HG03565 (cell line): ENCODE measurements at regions not wholly inside any gene's neighbourhood (a gene's known extent, or its start where the extent isn't known, plus 50 kb on each side); places are given as distances from the start of the nearest gene placed in this dataset.

Experiments
- ATAC-seq: cut with Tn5 transposase; IDR thresholded peaks from one replicate; pipeline ENCODE4 v1.9.1; 2021; ENCODE audit warnings: mild to moderate bottlenecking, moderate library complexity; ENCODE audit not compliant: unreplicated experiment

DNA sequence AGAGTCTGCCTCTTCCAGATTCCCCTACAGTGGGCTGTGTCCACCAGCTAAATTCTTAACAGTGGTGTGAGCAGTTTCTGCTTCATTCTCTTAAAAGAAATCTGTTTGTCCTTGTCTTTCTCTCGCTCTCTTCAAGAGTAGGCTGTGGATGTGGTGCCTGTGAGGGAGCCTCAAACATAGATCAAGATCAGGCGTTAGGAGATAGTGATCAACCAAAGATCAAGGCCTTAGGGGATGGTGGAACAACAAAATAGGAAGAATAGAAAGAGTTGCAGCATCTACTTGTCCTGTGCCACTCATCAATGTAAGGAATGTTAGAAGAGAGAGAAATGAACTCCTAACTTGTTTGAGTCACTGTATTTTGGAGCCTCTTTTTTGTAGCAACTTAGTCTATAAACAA, 144.2 kb downstream of the AASDH start:
- ATAC-seq: no peak

DNA sequence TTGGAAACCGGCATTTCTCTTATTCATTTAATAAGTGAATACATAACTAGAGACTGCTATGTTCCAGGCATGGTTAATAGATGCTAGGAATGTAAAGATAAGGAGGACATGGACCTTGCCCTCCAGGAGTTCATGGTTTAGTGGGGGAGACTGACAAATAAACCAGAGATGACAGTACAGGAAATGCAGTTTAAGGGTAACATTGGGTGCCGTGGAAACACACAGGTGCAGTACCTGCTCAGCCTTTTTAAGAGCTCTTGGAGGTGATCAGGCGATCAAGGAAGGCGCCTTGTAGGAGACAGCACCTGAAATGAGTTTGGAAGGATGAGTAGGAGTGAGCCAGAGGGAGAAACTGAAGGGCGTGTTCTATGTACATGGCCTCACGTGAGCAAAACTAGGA, 145.8 kb downstream of the AASDH start:
- no peak for ATAC-seq

DNA sequence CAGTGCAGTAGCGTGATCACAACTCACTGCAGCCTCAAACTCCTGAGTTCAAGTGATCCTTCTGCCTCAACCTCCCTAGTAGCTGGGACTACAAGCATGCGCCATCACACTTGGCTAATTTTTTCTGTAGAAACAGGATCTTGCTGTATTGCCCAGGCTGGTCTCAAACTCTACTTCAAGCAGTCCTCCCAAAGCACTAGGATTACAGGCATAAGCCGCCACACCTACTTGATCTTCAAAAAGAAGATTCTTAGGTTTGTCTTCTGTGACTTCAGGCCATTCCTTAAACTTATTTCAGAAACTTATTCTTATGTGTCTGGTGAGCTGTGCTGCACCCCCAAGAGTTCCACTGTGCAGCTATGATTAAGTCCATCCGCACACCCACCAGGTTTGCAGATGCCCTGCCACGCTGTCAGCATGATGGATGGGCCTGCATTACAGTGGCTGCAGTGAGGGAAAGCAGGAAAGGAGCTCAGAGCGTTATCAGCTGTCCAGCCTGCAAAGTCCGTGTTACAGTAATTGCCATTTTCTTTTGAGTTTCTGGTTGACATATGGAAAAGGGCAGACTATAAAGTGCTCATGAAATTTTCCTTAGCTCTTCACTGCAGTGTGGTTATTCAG, 146.6 kb downstream of the AASDH start:
- no peak for ATAC-seq

DNA sequence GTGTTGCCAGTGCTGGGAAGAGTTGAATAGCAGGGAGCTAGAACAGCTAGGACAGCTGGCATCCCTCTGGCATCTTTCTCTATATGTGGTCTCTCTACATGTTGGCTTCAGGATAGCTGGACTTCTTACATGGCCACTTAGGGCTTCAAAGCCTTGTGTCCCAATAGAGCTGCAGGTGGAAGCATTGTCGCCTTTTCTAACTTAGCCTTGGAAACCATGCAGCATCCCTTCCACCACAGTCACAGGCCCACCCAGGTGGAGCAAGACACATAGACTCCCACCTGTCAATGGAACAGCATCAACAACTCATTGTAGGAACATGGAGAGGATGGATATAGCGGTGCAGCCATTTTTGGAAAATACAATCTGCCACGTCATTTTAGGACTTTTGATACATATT, 149.0 kb downstream of the AASDH start:
- no peak for ATAC-seq

DNA sequence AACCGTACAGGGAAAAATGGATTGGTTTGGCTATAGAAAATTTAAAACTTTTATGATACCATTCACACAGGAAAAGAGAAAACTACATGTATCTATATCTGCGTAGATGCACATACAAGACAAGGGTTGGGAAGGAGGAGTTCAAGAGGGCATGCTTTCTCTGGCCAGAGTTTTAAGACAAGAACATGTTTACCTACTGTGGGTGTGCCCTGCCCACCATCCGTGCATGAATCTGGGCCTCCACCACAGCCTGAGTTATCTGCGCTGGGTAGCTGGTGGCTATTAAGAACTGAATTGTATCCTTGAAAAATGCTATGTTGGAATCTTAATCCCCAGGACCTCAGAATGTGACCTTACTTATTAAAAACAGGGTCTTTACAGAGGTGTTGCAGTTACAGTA, 151.6 kb downstream of the AASDH start:
- no peak for ATAC-seq

DNA sequence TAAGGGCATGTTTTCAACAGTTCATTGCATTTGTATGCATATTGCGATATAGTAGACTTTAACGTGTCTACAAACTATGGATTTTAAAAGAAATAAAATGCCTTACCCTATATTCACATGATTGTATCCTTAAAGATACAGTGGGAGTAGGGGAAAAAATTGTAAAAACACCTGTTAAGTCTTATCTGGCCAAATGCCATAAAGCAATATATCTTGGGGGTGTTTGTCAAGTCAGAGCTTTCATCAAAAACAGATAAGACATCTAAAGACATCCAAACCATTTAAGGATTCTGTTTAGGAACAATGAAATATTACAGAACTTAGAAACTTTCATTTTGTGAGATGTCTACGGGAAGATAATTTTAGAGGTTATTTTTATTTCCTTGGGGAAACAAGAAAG, 152.3 kb downstream of the AASDH start:
- ATAC-seq: no peak

DNA sequence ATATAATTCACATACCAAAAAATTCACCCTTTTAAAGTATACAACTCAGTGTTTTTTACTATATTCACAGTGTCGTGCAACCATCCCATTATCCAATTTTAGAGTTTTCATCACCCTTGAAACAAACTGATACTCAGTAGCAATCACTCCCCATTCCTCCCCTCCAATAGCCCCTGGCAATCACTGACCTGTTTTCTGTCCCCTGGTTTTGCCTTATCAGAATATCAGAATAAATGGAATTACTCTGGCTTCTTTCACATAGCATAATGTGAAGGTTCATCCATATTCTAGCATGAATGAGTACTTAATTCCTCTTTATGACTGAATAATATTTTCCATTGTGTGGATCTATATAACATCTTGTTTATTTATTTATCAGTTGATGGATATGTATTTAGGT, 153.2 kb downstream of the AASDH start:
- no peak for ATAC-seq

DNA sequence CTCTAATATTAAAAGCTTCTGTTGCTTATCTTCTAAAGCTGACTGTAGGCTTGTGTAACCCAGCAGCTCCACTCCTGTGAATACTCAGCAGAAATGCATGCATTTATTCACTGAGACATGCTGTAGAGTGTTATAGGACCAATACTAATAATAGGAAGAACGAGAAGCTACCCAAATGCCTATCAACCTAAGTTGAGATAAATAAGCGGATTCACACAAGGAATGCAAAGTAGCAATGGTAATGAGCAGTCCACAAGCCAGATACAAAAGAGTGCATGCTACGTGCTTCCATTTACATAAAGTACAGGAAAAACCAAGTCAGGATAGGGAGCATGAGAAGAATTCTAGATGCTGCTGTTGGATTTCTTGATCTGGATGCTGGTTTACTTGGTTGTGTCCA, 155.9 kb downstream of the AASDH start:
- no peak for ATAC-seq

DNA sequence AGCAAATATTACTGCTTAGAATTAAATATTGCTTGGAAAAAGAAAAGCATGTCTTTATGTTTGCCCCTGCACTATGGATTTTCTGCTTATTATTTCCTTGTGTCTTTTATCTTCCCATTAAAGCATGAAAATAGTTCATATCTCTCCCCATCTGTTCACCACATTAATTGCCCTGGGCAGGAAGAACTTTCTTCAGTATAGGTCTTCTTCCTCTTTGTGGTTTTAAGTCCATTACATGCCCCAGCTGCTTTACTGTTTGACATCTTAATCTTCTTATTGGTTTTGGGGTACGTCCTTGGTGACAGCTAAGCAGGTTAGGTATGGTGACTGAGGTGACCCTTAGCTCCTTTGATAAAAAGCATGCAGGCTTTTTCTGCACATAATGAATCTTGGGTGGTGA, 157.3 kb downstream of the AASDH start:
- ATAC-seq: no peak

DNA sequence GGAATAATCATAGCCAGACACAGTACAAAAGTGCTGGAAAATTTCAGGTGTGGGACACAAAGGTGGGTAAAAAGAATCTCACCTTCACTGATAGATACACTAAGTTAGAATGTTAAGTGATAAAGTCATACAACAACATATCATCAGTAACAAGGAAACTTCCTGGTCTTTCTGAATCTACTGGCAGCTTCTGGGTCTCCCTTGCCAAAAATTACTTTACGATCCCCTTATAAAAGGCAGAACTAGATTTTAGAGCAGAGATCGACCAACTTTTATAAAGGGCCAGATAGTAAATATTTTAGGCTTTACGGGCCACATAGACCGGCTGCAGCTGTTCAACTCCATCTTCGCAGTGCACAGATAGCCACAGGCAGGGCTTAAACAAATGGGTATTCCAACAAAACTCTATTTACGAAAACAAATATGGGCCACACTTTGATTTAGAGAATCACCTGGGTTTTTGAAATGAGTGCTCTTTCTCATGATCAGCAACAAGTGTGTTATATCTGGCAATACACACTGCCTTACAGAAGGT, 159.9 kb downstream of the AASDH start:
- ATAC-seq: no peak

DNA sequence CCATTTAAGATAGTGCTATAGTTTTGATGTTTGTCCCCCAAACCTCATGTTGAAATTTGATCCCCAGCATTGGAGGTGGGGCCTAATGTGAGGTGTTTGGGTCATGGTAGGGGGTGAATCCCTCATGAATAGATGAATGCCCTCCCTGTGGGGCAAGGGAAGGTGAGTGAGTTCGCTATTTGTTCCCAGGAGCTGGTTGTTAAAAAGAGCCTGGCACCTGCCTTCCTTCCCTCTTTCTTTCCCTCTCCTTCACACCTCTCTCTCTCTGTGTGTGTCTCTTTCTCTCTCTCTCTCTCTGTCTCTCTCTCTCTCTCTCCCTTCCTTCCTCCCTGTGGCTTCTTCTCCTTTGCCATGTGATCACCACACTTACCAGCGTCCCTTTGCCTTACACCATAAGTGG, 160.7 kb downstream of the AASDH start:
- ATAC-seq: no peak

DNA sequence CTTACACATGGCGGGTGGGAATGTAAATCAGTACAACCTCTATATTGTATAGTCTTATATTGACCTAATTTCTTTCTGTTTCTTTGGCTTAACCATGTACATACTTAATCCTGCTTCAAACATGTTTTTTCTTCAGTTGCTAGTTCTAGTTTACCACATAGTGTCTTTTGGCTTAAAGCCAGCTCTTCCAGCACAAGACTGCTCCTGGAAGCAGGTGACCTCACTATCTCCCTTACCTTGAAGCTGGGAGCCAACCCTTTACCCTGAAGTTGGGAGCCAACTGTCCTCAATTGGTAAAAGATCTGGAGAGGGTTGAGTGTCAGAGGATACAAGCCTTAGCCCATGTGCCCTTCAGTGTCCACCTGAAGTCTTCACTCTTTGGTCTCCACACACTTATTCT, 162.7 kb downstream of the AASDH start:
- no peak for ATAC-seq

DNA sequence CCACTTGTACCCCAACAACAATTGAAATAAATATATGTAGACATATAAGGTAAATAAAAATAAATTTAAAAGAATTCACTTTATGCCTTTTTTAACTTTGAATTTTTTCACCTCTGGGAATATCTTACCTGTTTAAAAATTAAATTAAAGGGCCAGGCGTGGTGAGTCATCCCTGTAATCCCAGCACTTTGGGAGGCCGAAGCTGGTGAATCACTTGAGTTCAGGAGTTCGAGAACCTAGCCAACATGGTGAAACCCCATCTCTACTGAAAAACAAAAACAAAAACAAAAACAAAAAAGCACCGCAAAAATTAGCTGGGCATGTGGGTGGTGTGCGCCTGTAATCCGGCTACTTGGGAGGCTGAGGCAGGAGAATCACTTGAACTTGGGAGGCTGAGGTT, 164.8 kb downstream of the AASDH start:
- no peak for ATAC-seq

DNA sequence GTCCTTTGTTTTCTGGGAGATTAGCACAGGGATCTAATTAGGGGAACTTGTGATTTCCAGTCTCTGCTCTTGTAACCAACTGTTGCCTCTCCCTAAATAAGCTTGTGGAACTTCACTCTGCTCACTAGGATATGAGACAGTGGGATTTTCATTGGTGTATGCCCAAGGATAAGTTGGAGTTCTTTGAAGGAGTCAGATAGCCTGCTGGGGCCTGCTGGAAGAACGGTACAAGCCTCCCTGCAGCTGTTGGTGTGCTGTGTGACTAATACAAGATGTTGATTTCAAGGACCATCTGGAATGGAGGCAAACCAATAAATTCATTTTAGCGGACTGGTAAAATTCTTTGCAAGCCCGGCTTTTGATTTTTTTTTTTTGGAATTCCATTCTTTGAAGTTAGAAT, 167.0 kb downstream of the AASDH start:
- no peak for ATAC-seq

DNA sequence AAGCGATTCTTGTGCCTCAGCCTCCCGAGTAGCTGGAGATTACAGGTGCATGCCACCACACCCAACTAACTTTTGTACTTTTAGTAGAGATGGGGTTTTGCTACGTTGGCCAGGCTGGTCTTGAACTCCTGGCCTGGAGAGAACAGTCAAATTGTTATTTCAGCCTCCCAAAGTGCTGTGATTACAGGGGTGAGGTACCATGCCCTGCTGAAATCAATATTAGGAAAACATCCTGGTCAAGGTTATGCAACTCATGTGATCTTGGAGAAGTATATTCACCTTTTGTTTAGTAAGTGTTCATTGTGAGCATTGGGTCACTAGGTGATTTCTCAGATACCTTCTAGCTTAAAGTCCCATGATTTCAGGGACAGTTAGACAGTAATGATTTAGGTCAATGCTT, 167.8 kb downstream of the AASDH start:
- no peak for ATAC-seq

DNA sequence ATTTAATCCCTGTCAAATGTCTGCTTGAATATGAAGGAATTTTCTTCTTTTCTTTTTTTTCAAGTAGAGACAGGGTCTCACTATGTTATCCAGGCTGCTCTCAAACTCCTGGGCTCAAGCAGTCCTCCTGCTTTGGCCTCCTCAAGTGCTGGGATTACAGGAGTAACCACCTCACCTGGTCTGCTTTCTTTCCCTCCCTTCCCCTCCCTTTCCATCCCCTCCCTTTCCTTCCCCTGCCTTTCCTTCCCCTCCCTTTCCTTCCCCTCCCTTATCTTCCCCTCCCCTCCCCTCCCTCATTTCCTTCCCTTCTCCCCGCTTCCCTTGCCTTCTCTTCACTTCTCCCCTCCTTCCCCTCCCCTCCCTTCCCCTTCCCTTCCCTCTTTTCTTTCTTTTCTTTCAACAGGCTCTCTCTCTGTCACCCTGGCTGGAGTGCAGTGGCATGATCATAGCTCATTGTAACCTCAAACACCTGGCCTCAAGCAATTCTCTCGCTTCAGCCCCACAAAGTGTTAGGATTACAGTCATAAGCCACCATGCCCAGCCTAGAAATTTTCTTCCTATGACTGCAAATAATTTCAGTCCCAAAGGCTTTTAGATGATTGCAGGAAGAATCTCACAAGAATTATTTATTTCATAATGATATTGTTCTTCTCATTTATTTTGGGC, 168.9 kb downstream of the AASDH start:
- no peak for ATAC-seq

DNA sequence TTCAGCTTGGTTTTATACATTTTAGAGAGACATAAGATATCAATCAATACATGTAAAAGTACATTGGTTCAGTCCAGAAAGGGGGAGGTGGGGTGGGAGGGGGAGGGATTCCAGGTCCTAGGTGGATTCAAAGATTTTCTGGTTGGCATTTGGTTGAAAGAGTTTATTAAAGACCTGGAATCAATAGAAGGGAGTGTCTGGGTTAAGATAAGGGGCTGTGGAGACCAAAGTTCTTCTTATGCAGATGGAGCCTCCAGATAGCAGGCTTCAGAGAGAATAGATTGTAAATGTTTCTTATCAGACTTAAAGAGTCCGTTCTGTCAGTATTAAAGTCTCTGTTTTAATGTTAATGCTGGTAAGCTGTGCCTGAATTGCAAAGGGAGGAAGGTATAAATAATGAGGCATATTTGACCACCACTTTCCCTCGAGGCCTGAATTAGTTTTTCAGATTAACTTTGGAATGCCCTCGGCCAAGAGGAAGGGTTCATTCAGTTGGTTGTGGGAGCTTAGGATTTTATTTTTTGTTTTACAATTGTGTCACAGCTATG, 169.9 kb downstream of the AASDH start:
- ATAC-seq: no peak

DNA sequence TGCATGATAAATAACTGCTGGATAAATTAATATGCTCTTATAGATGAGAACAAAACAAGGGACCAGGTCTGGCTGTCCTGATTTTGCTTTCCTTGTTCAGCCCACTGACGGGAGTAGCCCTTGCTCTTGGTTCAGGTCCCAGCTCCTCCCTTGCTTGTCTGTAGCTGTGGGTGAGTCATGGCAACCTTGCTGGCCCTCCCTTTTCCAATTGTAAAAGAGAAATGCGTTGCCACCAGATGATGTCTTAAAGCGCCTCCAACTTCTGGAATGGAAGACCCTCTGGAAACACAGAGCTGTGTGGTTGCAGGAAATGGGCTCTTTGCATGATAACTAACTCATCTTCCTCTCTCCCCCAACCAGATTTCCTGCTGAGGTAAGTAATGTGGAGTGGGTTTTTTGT, 171.4 kb downstream of the AASDH start:
- no peak for ATAC-seq

DNA sequence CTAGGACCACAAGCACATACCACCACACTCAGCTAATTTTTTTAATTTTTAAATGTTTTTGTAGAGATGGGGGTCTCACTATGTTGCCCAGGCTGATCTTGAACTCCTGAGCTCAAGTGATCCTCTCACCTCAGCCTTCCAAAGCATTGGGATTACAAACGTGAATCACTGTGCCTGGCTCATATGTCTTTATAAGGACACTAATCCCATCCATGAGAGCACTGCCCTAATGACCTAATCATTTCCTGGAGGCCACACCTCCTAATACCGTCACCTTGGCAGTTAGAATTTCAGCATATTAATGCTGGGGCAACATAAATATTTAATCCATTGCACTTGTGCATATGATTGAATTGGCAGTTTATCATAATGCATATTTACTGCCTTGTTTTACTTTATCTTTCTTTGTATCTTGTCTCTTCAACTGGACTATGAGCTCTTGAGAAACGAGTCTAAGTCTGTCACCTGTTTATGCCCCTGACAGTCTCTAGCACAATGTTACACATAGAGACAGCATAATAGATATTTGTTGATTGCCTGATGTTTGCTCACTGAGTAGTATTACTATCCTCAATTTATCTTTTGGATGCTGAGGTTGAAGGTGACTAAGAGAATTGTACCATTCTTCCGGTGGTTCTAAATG, 172.0 kb downstream of the AASDH start:
- ATAC-seq: no peak

DNA sequence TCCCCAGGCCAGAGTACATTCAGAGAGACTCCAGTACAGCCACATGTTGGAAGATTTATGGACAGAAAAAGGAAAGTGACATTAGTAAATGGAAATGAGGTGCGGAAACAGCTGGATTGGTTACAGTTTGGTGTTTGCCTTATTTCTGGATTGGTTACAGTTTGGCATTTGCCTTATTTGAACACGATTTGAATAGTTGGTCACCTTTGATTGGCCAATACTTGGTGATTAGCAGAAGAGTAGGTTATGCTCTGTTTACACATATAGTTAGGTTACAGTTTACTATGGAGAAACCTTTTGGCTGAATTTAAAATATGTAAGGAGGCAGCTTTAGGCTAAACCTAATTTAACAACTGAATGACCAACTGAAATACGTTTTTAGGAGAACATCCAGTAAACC, 173.7 kb downstream of the AASDH start:
- ATAC-seq: no peak

DNA sequence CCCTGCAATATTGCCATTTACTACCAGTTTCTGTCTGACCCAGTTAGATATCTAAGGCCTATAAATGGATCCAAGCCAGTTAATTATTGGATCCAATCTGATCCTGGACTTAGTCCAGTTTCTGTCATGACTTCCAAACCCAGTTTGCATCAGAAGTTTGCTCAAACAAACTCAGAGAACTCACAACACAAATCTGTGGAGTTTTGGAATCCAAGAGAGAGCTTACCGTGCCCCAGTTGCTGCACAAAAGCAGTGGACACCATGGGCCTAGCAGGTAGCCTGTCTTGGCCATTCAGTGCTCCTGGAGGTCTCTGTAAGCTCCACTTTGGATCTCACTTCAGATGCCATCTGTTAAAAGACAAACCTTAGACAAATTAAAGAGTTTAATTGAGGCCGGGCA, 174.5 kb downstream of the AASDH start:
- no peak for ATAC-seq

DNA sequence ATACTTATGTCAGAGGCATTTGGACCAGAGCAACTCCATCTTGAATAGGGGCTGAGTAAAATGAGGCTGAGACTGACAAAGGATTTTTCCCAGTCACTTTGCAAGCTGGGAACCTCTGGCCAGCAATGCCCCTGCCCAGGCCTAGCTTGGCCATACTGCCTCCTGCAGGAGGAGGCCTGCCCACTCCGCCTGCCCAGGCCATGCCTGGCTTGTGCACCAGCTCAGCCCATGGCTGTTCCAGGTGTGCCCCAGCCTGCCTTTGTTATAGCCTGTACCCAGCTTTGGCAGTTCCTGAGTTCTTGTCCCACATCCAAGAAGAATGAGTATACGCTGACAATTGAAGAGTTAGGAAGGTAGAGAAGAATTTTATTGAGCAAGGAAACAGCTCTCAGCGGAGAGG, 176.1 kb downstream of the AASDH start:
- ATAC-seq: no peak
